ENCODE measurements at regions not wholly inside any gene's neighbourhood (a gene's known extent, or its start where the extent isn't known, plus 50 kb on each side); places are given as distances from the start of the nearest gene placed in this dataset.

GRCh38 chr11:116394022-116394421 is 378.8 kb downstream of the BUD13 start:
- no peak overlapping the region for H3K9ac ChIP-seq (ENCODE audit: insufficient read depth, low read depth, low read length)
- peaks cover 4% of the 10 kb centered on the region; the same call in 1 of the 2 replicates for H3K9me3 ChIP-seq (ENCODE audit: low read length)
- no peaks in the 10 kb centered on the region for H3K36me3 ChIP-seq (replicated peaks in 1 of 2; ENCODE audit: control insufficient read depth in 1 of 2, insufficient read depth in 2 of 2, low read length in 2 of 2)
- TF ChIP-seq MED1 (CRISPR knock-in tag; IDR thresholded peaks at IDR 0.05) (0 out of 2 replicates have a peak, but pooled peaks have one; percentile 20), SAP130 (CRISPR knock-in tag; IDR thresholded peaks at IDR 0.05; ENCODE audit: low read depth) (no peak), PRDM10 (CRISPR knock-in tag; IDR thresholded peaks at IDR 0.05; ENCODE audit: low read depth) (no peak)
- CTCF ChIA-PET (ENCODE audit: low intra/inter-chr PET ratio, low total read pairs): no interaction called here
- no peak overlapping the region for H2AFZ ChIP-seq (ENCODE audit: low read length)
- intact Hi-C loops (cut with micrococcal nuclease; ENCODE audit: unreplicated experiment): no loop called here
- H3K4me1 ChIP-seq (ENCODE audit: insufficient read depth, low read length): peaks cover 27% of the 10 kb centered on the region
- POLR2A ChIA-PET: no interaction called here
- WGBS (ENCODE audit: low lambda C conversion rate): 66% methylated on average over 3 of the region's 3 CpGs
- no peak for FAIRE-seq
- no peak overlapping the region for H3K4me2 ChIP-seq (ENCODE audit: low read depth, low read length)
- H3K27me3 ChIP-seq (ENCODE audit: control insufficient read depth in 1 of 2, insufficient read depth in 2 of 2, low read length in 2 of 2): no peaks in the 10 kb centered on the region
- DNase-seq (ENCODE audit: low spot score): no peak
- no peaks in the 10 kb centered on the region for H4K20me1 ChIP-seq (ENCODE audit: insufficient read depth, low read length)
- in situ Hi-C loops (cut with HindIII; ENCODE audit: extremely low pct_ligation_motif_present, low pct_unique_long_range_greater_than_20kb): no loop called here
- no peak for ATAC-seq
- no peak overlapping the region for H3K4me3 ChIP-seq (replicated peaks in 1 of 3; ENCODE audit: insufficient read depth in 1 of 3, low read depth in 2 of 3, low read length in 3 of 3)
- H3K27ac ChIP-seq (ENCODE audit: extremely low read length, insufficient read depth, low read length): no peak overlapping the region
- BruUV-seq (replicated peaks): no TSS peak
- no peaks in the 10 kb centered on the region for H3K79me2 ChIP-seq (ENCODE audit: insufficient read depth, low read length)

- H3K27ac ChIP-seq (ENCODE audit: extremely low read length, insufficient read depth, low read length): no peak overlapping the region
- no peak for ATAC-seq
- no peak overlapping the region for H3K9ac ChIP-seq (ENCODE audit: insufficient read depth, low read depth, low read length)
- H3K27me3 ChIP-seq (ENCODE audit: control insufficient read depth in 1 of 2, insufficient read depth in 2 of 2, low read length in 2 of 2): no peaks in the 10 kb centered on the region; a peak in 1 of 5 replicates
- in situ Hi-C loops (cut with HindIII; ENCODE audit: extremely low pct_ligation_motif_present, low pct_unique_long_range_greater_than_20kb) (no loop called here), intact Hi-C loops (cut with micrococcal nuclease; ENCODE audit: unreplicated experiment) (no loop called here)
- CTCF ChIA-PET (ENCODE audit: low intra/inter-chr PET ratio, low total read pairs): no interaction called here
- H2AFZ ChIP-seq (ENCODE audit: low read length): no peak overlapping the region
- H4K20me1 ChIP-seq (ENCODE audit: insufficient read depth, low read length): no peaks in the 10 kb centered on the region
- H3K4me3 ChIP-seq (replicated peaks in 1 of 3; ENCODE audit: insufficient read depth in 1 of 3, low read depth in 2 of 3, low read length in 3 of 3): no peak overlapping the region
- H3K79me2 ChIP-seq (ENCODE audit: insufficient read depth, low read length): no peaks in the 10 kb centered on the region
- 33% methylated on average over 3 of the region's 3 CpGs for WGBS (ENCODE audit: low lambda C conversion rate)
- peaks cover 4% of the 10 kb centered on the region; the same call in 1 of the 2 replicates for H3K9me3 ChIP-seq (ENCODE audit: low read length)
- TF ChIP-seq NCOR1 (IDR thresholded peaks at IDR 0.05; ENCODE audit: borderline replicate concordance, low read length) (no peak), ZBTB49 (CRISPR knock-in tag; IDR thresholded peaks at IDR 0.05; ENCODE audit: borderline replicate concordance) (no peak), RORA (CRISPR knock-in tag; IDR thresholded peaks at IDR 0.05) (no peak), ZNF274 (CRISPR knock-in tag; IDR thresholded peaks at IDR 0.05) (no peak), SMAD3 (CRISPR knock-in tag; IDR thresholded peaks at IDR 0.05) (no peak), ASH2L (IDR thresholded peaks at IDR 0.05; ENCODE audit: insufficient read length, low read depth, low read length) (no peak), ZNF232 (CRISPR knock-in tag; IDR thresholded peaks at IDR 0.05; ENCODE audit: borderline replicate concordance) (no peak)
- H3K4me2 ChIP-seq (ENCODE audit: low read depth, low read length): no peak overlapping the region
- POLR2A ChIA-PET: no interaction called here
- H3K4me1 ChIP-seq (ENCODE audit: insufficient read depth, low read length): peaks cover 9% of the 10 kb centered on the region
- H3K36me3 ChIP-seq (replicated peaks in 1 of 2; ENCODE audit: control insufficient read depth in 1 of 2, insufficient read depth in 2 of 2, low read length in 2 of 2): no peaks in the 10 kb centered on the region
- no peak for FAIRE-seq
- DNase-seq (ENCODE audit: low spot score): no peak
- BruUV-seq (replicated peaks): no TSS peak
Measured at GRCh38 chr11:116390963-116391362, 381.8 kb downstream of the BUD13 start.

All from HepG2 (cell line).